ENCODE measurements at regions not wholly inside any gene's neighbourhood (a gene's known extent, or its start where the extent isn't known, plus 50 kb on each side); places are given as distances from the start of the nearest gene placed in this dataset.

DNA sequence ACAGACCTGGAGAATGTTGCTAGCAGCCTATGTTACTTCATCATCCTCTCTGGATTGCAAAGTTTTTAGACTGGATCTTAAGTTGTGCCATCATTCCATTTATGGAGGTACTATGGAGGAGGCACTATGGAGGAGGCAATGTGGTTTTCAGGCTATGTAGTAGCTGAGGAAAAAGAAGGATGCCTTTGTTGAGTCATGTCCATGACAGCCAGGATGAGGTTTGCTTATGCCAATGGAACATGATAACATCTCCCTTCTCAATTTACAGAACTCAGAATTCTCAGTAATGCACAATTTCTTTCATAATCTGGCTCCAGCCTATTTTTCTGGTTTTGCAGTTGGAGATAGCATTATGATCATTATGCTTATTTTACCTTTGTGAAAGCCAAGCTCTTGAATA lies 65.9 kb upstream of the TMEM108 start:
- Histone ChIP-seq H2AFZ (ENCODE audit: low read depth, low read length, poor library complexity, severe bottlenecking) (no peak overlapping the region), H3K4me2 (ENCODE audit: low read length) (no peak overlapping the region), H3K4me3 (replicated peaks in 1 of 2; ENCODE audit: low read depth in 1 of 2, low read length in 2 of 2) (no peak overlapping the region), H3K27me3 (ENCODE audit: insufficient read depth, low read length) (peaks cover 4% of the 10 kb centered on the region; the same call in 1 of the 2 replicates), H3K9ac (ENCODE audit: low read length) (no peak overlapping the region), H3K79me2 (ENCODE audit: insufficient read depth, low read length) (no peaks in the 10 kb centered on the region), H3K9me3 (ENCODE audit: control insufficient read depth in 1 of 2, insufficient read depth in 1 of 2, low read depth in 1 of 2, low read length in 2 of 2) (no peaks in the 10 kb centered on the region), H4K20me1 (ENCODE audit: insufficient read depth) (no peaks in the 10 kb centered on the region; the same call in 1 of the 2 replicates), H3K4me1 (ENCODE audit: control insufficient read depth in 1 of 2, insufficient read depth in 2 of 2, low read length in 2 of 2) (no peaks in the 10 kb centered on the region), H3K27ac (ENCODE audit: low read depth, low read length) (no peak overlapping the region), H3K36me3 (ENCODE audit: control insufficient read depth in 1 of 2, insufficient read depth in 2 of 2, low read length in 2 of 2) (no peaks in the 10 kb centered on the region), H3K9me2 (ENCODE audit: insufficient read depth) (no peaks in the 10 kb centered on the region)
- no TSS peak for BruUV-seq (replicated peaks)
- ATAC-seq (no peak), DNase-seq (ENCODE audit: low read depth, low spot score) (no peak)
- ChIA-PET POLR2A (no interaction called here), RAD21 (ENCODE audit: low non-redundant PET in 1 of 2, low total read pairs in 2 of 2, uncharacterized antibody in 2 of 2, unreplicated experiment in 2 of 2) (no interaction called here), CTCF (no interaction called here)
- TF ChIP-seq, protein P1, sequence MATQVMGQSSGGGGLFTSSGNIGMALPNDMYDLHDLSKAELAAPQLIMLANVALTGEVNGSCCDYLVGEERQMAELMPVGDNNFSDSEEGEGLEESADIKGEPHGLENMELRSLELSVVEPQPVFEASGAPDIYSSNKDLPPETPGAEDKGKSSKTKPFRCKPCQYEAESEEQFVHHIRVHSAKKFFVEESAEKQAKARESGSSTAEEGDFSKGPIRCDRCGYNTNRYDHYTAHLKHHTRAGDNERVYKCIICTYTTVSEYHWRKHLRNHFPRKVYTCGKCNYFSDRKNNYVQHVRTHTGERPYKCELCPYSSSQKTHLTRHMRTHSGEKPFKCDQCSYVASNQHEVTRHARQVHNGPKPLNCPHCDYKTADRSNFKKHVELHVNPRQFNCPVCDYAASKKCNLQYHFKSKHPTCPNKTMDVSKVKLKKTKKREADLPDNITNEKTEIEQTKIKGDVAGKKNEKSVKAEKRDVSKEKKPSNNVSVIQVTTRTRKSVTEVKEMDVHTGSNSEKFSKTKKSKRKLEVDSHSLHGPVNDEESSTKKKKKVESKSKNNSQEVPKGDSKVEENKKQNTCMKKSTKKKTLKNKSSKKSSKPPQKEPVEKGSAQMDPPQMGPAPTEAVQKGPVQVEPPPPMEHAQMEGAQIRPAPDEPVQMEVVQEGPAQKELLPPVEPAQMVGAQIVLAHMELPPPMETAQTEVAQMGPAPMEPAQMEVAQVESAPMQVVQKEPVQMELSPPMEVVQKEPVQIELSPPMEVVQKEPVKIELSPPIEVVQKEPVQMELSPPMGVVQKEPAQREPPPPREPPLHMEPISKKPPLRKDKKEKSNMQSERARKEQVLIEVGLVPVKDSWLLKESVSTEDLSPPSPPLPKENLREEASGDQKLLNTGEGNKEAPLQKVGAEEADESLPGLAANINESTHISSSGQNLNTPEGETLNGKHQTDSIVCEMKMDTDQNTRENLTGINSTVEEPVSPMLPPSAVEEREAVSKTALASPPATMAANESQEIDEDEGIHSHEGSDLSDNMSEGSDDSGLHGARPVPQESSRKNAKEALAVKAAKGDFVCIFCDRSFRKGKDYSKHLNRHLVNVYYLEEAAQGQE (IDR thresholded peaks at IDR 0.05; ENCODE audit: low read depth) = no peak
- TF ChIP-seq EGR1 (IDR thresholded peaks at IDR 0.05; ENCODE audit: low read depth) (no peak), RAD21 (IDR thresholded peaks at IDR 0.05; ENCODE audit: low read depth) (no peak), JUND (IDR thresholded peaks at IDR 0.05) (no peak), SIN3A (IDR thresholded peaks at IDR 0.05; ENCODE audit: low read depth) (no peak), ZFX (IDR thresholded peaks at IDR 0.05) (no peak), YY1 (IDR thresholded peaks at IDR 0.05; ENCODE audit: extremely low read depth, insufficient replicate concordance, low read depth, low read length) (no peak), ELF1 (IDR thresholded peaks at IDR 0.05; ENCODE audit: borderline replicate concordance, low read depth) (no peak)
- TF ChIP-seq, protein P2, sequence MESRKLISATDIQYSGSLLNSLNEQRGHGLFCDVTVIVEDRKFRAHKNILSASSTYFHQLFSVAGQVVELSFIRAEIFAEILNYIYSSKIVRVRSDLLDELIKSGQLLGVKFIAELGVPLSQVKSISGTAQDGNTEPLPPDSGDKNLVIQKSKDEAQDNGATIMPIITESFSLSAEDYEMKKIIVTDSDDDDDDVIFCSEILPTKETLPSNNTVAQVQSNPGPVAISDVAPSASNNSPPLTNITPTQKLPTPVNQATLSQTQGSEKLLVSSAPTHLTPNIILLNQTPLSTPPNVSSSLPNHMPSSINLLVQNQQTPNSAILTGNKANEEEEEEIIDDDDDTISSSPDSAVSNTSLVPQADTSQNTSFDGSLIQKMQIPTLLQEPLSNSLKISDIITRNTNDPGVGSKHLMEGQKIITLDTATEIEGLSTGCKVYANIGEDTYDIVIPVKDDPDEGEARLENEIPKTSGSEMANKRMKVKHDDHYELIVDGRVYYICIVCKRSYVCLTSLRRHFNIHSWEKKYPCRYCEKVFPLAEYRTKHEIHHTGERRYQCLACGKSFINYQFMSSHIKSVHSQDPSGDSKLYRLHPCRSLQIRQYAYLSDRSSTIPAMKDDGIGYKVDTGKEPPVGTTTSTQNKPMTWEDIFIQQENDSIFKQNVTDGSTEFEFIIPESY (IDR thresholded peaks at IDR 0.05; ENCODE audit: extremely low read depth, insufficient replicate concordance, low read length) = no peak
- intact Hi-C loops (cut with micrococcal nuclease) = no loop called here

Data from HCT116 (cell line).